ENCODE measurements at regions not wholly inside any gene's neighbourhood (a gene's known extent, or its start where the extent isn't known, plus 50 kb on each side); places are given as distances from the start of the nearest gene placed in this dataset.

DNA sequence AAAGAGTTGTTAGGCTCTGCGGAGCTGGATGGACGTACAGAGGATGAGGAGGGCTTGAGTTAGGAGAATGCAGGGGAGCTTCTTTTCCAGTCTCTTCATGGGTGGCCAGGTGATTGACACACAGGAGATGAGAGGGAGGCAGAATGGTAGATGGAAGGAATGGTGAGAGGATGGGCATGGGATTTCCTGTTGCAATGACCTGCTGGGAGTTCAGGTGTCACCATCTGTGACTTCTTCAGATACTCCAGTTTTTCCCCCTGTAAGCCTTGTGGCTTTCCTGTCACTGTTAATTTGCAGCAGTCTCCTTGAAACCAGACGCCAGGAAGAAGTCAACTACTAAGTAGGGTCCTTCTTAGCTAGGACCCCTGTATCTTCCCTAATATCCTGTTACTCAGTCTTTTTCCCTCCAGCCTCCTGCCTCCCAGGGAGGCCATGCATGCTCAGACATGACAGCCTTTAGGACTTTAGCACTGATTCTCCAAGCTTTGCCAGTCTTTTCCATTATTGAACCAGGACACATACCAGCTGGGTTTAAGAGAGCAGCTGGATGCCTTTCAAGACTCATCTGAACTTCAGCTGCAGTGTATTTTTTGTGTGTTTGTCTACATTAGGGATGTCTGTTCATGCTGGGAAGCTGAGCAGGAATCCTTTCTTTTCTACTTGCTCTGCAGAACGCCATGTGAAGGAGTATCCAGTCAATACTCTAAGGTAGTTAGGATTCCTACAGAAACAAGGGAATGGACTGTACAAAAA, 67.2 kb upstream of the CD180 start:
- CTCF ChIA-PET = interaction anchor here (0.6 to 1.5 kb wide), 2 partner anchors 18 to 303 kb away, joined by 4 read pairs; no protein-coding TSS in a partner anchor
- TF ChIP-seq BCL11A (tag by site-specific recombination; IDR thresholded peaks at IDR 0.05; ENCODE audit: low read depth) (no peak), ZIC2 (tag by site-specific recombination; IDR thresholded peaks at IDR 0.05) (peak; percentile 76), EGR2 (tag by site-specific recombination; IDR thresholded peaks at IDR 0.05; ENCODE audit: low read depth) (no peak), ZNF404 (tag by site-specific recombination; IDR thresholded peaks at IDR 0.05) (no peak), ZNF335 (tag by site-specific recombination; conservative IDR thresholded peaks at IDR 0.05) (no peak)

DNA sequence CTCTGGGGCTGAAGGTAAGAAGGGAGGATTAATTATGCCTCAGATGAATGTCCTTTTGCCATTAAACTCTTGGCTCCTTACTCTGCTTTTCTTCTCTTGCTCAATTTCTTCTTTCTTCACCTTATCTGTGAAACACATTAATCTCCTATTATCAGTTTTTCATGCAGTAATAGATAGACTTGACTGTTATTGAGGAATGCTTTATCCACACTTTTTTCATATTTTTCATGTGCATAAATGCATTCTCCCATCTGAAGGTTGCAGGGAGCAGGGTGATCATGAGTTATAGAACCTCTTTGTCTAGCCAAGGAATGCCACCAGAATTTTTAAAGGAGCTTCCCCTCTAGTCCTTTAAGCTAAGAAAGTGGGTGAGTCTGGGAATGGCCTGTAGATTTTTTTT, 66.4 kb upstream of the CD180 start:
- Histone ChIP-seq H3K4me1 (ENCODE audit: control insufficient read depth, insufficient read depth, low read length) (peaks cover 4% of the 10 kb centered on the region), H3K4me3 (ENCODE audit: low read depth, low read length) (no peak overlapping the region)
- POLR2A ChIA-PET = no interaction called here

More for the DNA sequence above, 67.2 kb upstream of the CD180 start:
- POLR2A ChIA-PET = interaction anchor here (0.7 kb wide), 1 partner anchor 269 kb away, joined by 3 read pairs; no protein-coding TSS in a partner anchor
- Histone ChIP-seq H3K4me1 (ENCODE audit: control insufficient read depth, insufficient read depth, low read length) (peaks cover 8% of the 10 kb centered on the region), H3K36me3 (ENCODE audit: control insufficient read depth in 2 of 2, insufficient read depth in 1 of 2, low read length in 2 of 2) (no peaks in the 10 kb centered on the region), H3K4me3 (ENCODE audit: low read depth, low read length) (no peak overlapping the region), H3K9me3 (ENCODE audit: control insufficient read depth, insufficient read depth, low read depth, low read length) (no peaks in the 10 kb centered on the region), H3K27ac (ENCODE audit: extremely low read depth, low read depth, low read length) (no peak overlapping the region)

DNA sequence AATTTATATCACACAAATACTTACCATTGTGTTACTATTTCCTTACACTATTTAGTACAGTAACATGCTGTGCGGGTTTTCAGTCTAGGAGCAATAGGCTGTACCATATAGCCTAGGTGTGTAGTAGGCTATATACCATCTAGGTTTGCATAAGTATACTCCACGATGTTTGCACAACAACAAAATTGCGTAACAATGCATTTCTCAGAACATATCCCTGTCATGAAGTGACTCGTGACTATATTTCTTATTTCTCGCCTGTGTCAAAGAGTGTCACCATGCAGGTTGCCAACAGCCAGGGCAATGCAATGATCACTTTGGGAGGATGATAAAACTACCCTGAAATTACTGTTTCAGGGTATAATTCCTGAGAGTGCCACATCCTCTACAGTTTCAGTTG, 65.6 kb upstream of the CD180 start:
- Histone ChIP-seq H3K27ac (ENCODE audit: extremely low read depth, low read depth, low read length) (no peak overlapping the region), H3K4me3 (ENCODE audit: low read depth, low read length) (no peak overlapping the region), H3K36me3 (ENCODE audit: control insufficient read depth in 2 of 2, insufficient read depth in 1 of 2, low read length in 2 of 2) (no peaks in the 10 kb centered on the region), H3K9me3 (ENCODE audit: control insufficient read depth, insufficient read depth, low read depth, low read length) (no peaks in the 10 kb centered on the region), H3K4me1 (ENCODE audit: control insufficient read depth, insufficient read depth, low read length) (no peaks in the 10 kb centered on the region)
- POLR2A ChIA-PET = no interaction called here
- CTCF ChIA-PET = interaction anchor here (1.8 kb wide), 1 partner anchor 16 kb away, joined by 8 read pairs; no protein-coding TSS in a partner anchor
- TF ChIP-seq ZNF510 (tag by site-specific recombination; IDR thresholded peaks at IDR 0.05; ENCODE audit: insufficient replicate concordance) (no peak), ZNF707 (tag by site-specific recombination; IDR thresholded peaks at IDR 0.05) (no peak), ZNF391 (tag by site-specific recombination; IDR thresholded peaks at IDR 0.05; ENCODE audit: borderline replicate concordance, low read depth) (no peak), INSM2 (tag by site-specific recombination; IDR thresholded peaks at IDR 0.05) (no peak), GLI4 (tag by site-specific recombination; IDR thresholded peaks at IDR 0.05) (no peak), KLF1 (tag by site-specific recombination; IDR thresholded peaks at IDR 0.05) (no peak), HOXC10 (CRISPR knock-in tag; IDR thresholded peaks at IDR 0.05) (no peak), ZNF366 (tag by site-specific recombination; conservative IDR thresholded peaks at IDR 0.05) (no peak), ZNF626 (tag by site-specific recombination; IDR thresholded peaks at IDR 0.05) (no peak), ZBTB20 (tag by site-specific recombination; IDR thresholded peaks at IDR 0.05) (no peak), ZNF266 (tag by site-specific recombination; IDR thresholded peaks at IDR 0.05; ENCODE audit: low read depth) (no peak), SCRT2 (tag by site-specific recombination; IDR thresholded peaks at IDR 0.05) (no peak), ZBTB26 (tag by site-specific recombination; optimal IDR thresholded peaks at IDR 0.05) (no peak)
- TF ChIP-seq, protein P1, sequence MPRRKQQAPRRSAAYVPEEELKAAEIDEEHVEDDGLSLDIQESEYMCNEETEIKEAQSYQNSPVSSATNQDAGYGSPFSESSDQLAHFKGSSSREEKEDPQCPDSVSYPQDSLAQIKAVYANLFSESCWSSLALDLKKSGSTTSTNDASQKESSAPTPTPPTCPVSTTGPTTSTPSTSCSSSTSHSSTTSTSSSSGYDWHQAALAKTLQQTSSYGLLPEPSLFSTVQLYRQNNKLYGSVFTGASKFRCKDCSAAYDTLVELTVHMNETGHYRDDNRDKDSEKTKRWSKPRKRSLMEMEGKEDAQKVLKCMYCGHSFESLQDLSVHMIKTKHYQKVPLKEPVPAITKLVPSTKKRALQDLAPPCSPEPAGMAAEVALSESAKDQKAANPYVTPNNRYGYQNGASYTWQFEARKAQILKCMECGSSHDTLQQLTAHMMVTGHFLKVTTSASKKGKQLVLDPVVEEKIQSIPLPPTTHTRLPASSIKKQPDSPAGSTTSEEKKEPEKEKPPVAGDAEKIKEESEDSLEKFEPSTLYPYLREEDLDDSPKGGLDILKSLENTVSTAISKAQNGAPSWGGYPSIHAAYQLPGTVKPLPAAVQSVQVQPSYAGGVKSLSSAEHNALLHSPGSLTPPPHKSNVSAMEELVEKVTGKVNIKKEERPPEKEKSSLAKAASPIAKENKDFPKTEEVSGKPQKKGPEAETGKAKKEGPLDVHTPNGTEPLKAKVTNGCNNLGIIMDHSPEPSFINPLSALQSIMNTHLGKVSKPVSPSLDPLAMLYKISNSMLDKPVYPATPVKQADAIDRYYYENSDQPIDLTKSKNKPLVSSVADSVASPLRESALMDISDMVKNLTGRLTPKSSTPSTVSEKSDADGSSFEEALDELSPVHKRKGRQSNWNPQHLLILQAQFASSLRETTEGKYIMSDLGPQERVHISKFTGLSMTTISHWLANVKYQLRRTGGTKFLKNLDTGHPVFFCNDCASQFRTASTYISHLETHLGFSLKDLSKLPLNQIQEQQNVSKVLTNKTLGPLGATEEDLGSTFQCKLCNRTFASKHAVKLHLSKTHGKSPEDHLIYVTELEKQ (tag by site-specific recombination; IDR thresholded peaks at IDR 0.05; ENCODE audit: borderline replicate concordance) = no peak

More for the DNA sequence above, 66.4 kb upstream of the CD180 start:
- no peaks in the 10 kb centered on the region for H3K36me3 ChIP-seq (ENCODE audit: control insufficient read depth in 2 of 2, insufficient read depth in 1 of 2, low read length in 2 of 2)
- H3K27ac ChIP-seq (ENCODE audit: extremely low read depth, low read depth, low read length) = no peak overlapping the region
- H3K9me3 ChIP-seq (ENCODE audit: control insufficient read depth, insufficient read depth, low read depth, low read length) = no peaks in the 10 kb centered on the region
- CTCF ChIA-PET = interaction anchor here (0.6 to 0.8 kb wide), 2 partner anchors 250 to 302 kb away, joined by 4 read pairs; no protein-coding TSS in a partner anchor
- TF ChIP-seq PRDM1 (tag by site-specific recombination; IDR thresholded peaks at IDR 0.05) (no peak), ZNF433 (tag by site-specific recombination; IDR thresholded peaks at IDR 0.05; ENCODE audit: low read depth) (no peak), ZEB2 (tag by site-specific recombination; IDR thresholded peaks at IDR 0.05) (no peak), ZNF266 (tag by site-specific recombination; IDR thresholded peaks at IDR 0.05; ENCODE audit: low read depth) (no peak), ZNF544 (tag by site-specific recombination; IDR thresholded peaks at IDR 0.05) (no peak), ZBTB21 (tag by site-specific recombination; IDR thresholded peaks at IDR 0.05) (no peak)
- TF ChIP-seq, protein P2, sequence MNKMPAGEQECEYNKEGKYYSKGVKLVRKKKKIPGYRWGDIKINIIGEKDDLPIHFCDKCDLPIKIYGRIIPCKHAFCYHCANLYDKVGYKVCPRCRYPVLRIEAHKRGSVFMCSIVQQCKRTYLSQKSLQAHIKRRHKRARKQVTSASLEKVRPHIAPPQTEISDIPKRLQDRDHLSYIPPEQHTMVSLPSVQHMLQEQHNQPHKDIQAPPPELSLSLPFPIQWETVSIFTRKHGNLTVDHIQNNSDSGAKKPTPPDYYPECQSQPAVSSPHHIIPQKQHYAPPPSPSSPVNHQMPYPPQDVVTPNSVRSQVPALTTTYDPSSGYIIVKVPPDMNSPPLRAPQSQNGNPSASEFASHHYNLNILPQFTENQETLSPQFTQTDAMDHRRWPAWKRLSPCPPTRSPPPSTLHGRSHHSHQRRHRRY (tag by site-specific recombination; IDR thresholded peaks at IDR 0.05) = no peak

All from HEK293 (cell line).